A549 (cell line): ENCODE measurements at regions not wholly inside any gene's neighbourhood (a gene's known extent, or its start where the extent isn't known, plus 50 kb on each side); places are given as distances from the start of the nearest gene placed in this dataset.
"Not testable (repeated sequence)": the region's sequence is repeated elsewhere in the genome, so short reads cannot be mapped to it uniquely, and the experiment has no call there.

Experiments used
- ATAC-seq, 2 experiments: fragments of 200-7000 bp in 1 of 2; fragments of >200 bp in 1 of 2; cut with Nextera tagmentation in 1 of 2; cut with Tn5 transposase in 1 of 2; 3 replicates each; pipeline versions ENCODE4 v1.8.0 to v1.9.1; 2018 to 2020; ENCODE audit warnings: mild to moderate bottlenecking in 1 of 2, moderate library complexity in 1 of 2
- CTCF ChIA-PET: fragments of 300-600 bp; sonication (Branson Sonifier 250); formaldehyde crosslinking; extraction: SDS; loops from one replicate; lab custom pipeline; 2021; ENCODE audit warnings: antibody characterized with exemption, inconsistent platforms; lab: Yijun Ruan, JAX
- POLR2A ChIA-PET: fragments of 350-600 bp; formaldehyde crosslinking; extraction: SDS; loops from one replicate; lab custom pipeline; 2021; ENCODE audit warnings: antibody characterized with exemption, inconsistent platforms; lab: Yijun Ruan, JAX
- DNase-seq, 2 experiments: peaks; one replicate each; pipeline versions ENCODE4 v3.0.0 to v3.0.0-alpha.2; 2011 to 2016; ENCODE audit warnings: low read depth in 1 of 2, low spot score in 1 of 2
- FAIRE-seq: peaks from 2 replicates; lab custom pipeline; 2011; peaks lifted over from hg19 to GRCh38; lab: Jason Lieb, UNC
- H3K27ac ChIP-seq, 2 experiments: fragments of >200 bp; sonication (Bioruptor Twin); formaldehyde crosslinking; 3 replicates each; pipeline ENCODE4 v1.5.1; 2016 to 2017
- H3K4me1 ChIP-seq: fragments of >200 bp; sonication (Bioruptor Twin); formaldehyde crosslinking; 3 replicates; pipeline ENCODE4 v1.6.1; 2016
- H3K4me2 ChIP-seq: fragments of >200 bp; sonication (Bioruptor Twin); formaldehyde crosslinking; 3 replicates; pipeline ENCODE4 v1.6.1; 2016
- H3K4me3 ChIP-seq: fragments of >200 bp; sonication (Bioruptor Twin); formaldehyde crosslinking; 3 replicates; pipeline ENCODE4 v1.5.1; 2016
- H3K9me3 ChIP-seq: fragments of >200 bp; sonication (Bioruptor Twin); formaldehyde crosslinking; 3 replicates; pipeline ENCODE4 v1.6.1; 2016
- BCL3 ChIP-seq: fragments of >200 bp; sonication (Bioruptor Twin); formaldehyde crosslinking; IDR thresholded peaks from 3 replicates; pipeline ENCODE4 v1.6.1; 2016
- BHLHE40 ChIP-seq: IDR thresholded peaks from 2 replicates; pipeline ENCODE4 v1.6.1; 2012; ENCODE audit warnings: low read depth, low read length, inconsistent platforms
- CBX2 ChIP-seq: fragments of 200-600 bp; sonication (generic); IDR thresholded peaks from 2 replicates; pipeline ENCODE4 v1.6.1; 2016; ENCODE audit warnings: low read depth, mild to moderate bottlenecking, borderline replicate concordance
- CEBPB ChIP-seq, 2 experiments: fragments of >200 bp in 1 of 2; sonication (Bioruptor Twin) in 1 of 2; formaldehyde crosslinking in 1 of 2; IDR thresholded peaks; 2 replicates each; pipeline ENCODE4 v1.6.1; 2012 to 2016
- CHD2 ChIP-seq: fragments of 150-350 bp; IDR thresholded peaks from 2 replicates; pipeline ENCODE4 v1.6.1; 2014; ENCODE audit warnings: low read length; ENCODE audit not compliant: partially characterized antibody
- EHF ChIP-seq: fragments of 250-450 bp; sonication (Bioruptor Pico); IDR thresholded peaks from 2 replicates; pipeline ENCODE4 v1.5.0; 2020; ENCODE audit warnings: mild to moderate bottlenecking
- EHMT2 ChIP-seq: fragments of 200-600 bp; sonication (generic); IDR thresholded peaks from 2 replicates; pipeline ENCODE4 v1.6.1; 2016; ENCODE audit warnings: antibody characterized with exemption, low read depth, mild to moderate bottlenecking, moderate library complexity
- ELK1 ChIP-seq: fragments of 150-350 bp; IDR thresholded peaks from 2 replicates; pipeline ENCODE4 v1.6.1; 2014; ENCODE audit warnings: low read depth, mild to moderate bottlenecking, low read length
- ESRRA ChIP-seq: fragments of 150-350 bp; IDR thresholded peaks from 2 replicates; pipeline ENCODE4 v1.6.1; 2014; ENCODE audit warnings: mild to moderate bottlenecking, low read length, borderline replicate concordance
- FOSL2 ChIP-seq, 2 experiments: fragments of 450-650 bp in 1 of 2; fragments of >200 bp in 1 of 2; sonication (Bioruptor Twin) in 1 of 2; formaldehyde crosslinking; IDR thresholded peaks; 2 replicates each; pipeline versions ENCODE4 v1.5.0 to v1.6.1; 2016 to 2020; ENCODE audit warnings: mild to moderate bottlenecking in 1 of 2, moderate library complexity in 1 of 2
- GATA3 ChIP-seq: IDR thresholded peaks from 2 replicates; pipeline ENCODE4 v1.6.1; 2012; ENCODE audit warnings: borderline replicate concordance
- HDAC2 ChIP-seq: fragments of 200-600 bp; sonication (generic); IDR thresholded peaks from 2 replicates; pipeline ENCODE4 v1.6.1; 2016
- HOXB13 ChIP-seq: fragments of 250-450 bp; sonication (Bioruptor Pico); IDR thresholded peaks from 2 replicates; pipeline ENCODE4 v1.5.0; 2020; ENCODE audit warnings: low read depth, mild to moderate bottlenecking, moderate library complexity
- HOXB5 ChIP-seq: fragments of 250-450 bp; sonication (Bioruptor Pico); IDR thresholded peaks from 2 replicates; pipeline ENCODE4 v1.5.0; 2020; ENCODE audit warnings: mild to moderate bottlenecking, moderate library complexity
- JUN ChIP-seq, 2 experiments: fragments of >200 bp; sonication (Bioruptor Twin); formaldehyde crosslinking; IDR thresholded peaks; 2 replicates in 1 of 2; 3 replicates in 1 of 2; pipeline ENCODE4 v1.6.1; 2016 to 2017
- JUNB ChIP-seq: fragments of >200 bp; sonication (Bioruptor Twin); formaldehyde crosslinking; IDR thresholded peaks from 2 replicates; pipeline ENCODE4 v1.6.1; 2016
- MAX ChIP-seq: IDR thresholded peaks from 2 replicates; pipeline ENCODE4 v1.6.1; 2012
- MAZ ChIP-seq: fragments of 150-350 bp; IDR thresholded peaks from 2 replicates; pipeline ENCODE4 v1.6.1; 2014; ENCODE audit warnings: antibody characterized with exemption, low read depth, low read length, borderline replicate concordance
- MYC ChIP-seq: IDR thresholded peaks from 2 replicates; pipeline ENCODE4 v1.6.1; 2012; ENCODE audit warnings: mild to moderate bottlenecking, inconsistent platforms, low read length, improper control_type of control experiment, borderline replicate concordance
- NPAS2 ChIP-seq: fragments of 250-450 bp; sonication (Bioruptor Pico); IDR thresholded peaks from 2 replicates; pipeline ENCODE4 v1.8.0; 2022; ENCODE audit warnings: mild to moderate bottlenecking, moderate library complexity, borderline replicate concordance
- POLR2A ChIP-seq: IDR thresholded peaks from 2 replicates; pipeline ENCODE4 v1.6.1; 2012; ENCODE audit warnings: mild to moderate bottlenecking, low read length
- POLR2AphosphoS2 ChIP-seq: conservative IDR thresholded peaks from 2 replicates; pipeline ENCODE4 v1.6.1; 2012; ENCODE audit warnings: low read length, improper control_type of control experiment, inconsistent platforms
- RAD21 ChIP-seq, 2 experiments: fragments of >200 bp in 1 of 2; sonication (Bioruptor Twin) in 1 of 2; formaldehyde crosslinking in 1 of 2; IDR thresholded peaks in 1 of 2; conservative IDR thresholded peaks in 1 of 2; 2 replicates in 1 of 2; 3 replicates in 1 of 2; pipeline ENCODE4 v1.6.1; 2012 to 2018; ENCODE audit warnings: inconsistent platforms in 1 of 2
- REST ChIP-seq: fragments of 200-600 bp; sonication (generic); IDR thresholded peaks from 2 replicates; pipeline ENCODE4 v1.6.1; 2016; ENCODE audit warnings: antibody characterized with exemption, mild to moderate bottlenecking, moderate library complexity
- RNF2 ChIP-seq: fragments of 200-600 bp; sonication (generic); IDR thresholded peaks from 2 replicates; pipeline ENCODE4 v1.6.1; 2016; ENCODE audit warnings: low read depth, mild to moderate bottlenecking, antibody characterized with exemption, moderate library complexity, borderline replicate concordance
- SREBF2 ChIP-seq: fragments of 450-650 bp; IDR thresholded peaks from 2 replicates; pipeline ENCODE4 v1.6.1; 2014; ENCODE audit warnings: mild to moderate bottlenecking, moderate library complexity
- ZFP36 ChIP-seq: fragments of 450-650 bp; IDR thresholded peaks from 2 replicates; pipeline ENCODE4 v1.6.1; 2014; ENCODE audit warnings: borderline replicate concordance; ENCODE audit not compliant: partially characterized antibody
- WGBS: methylation state at CpG from one replicate; pipeline ENCODE4 v1.1.6; 2017; ENCODE audit errors: missing lambda C conversion rate; 5-methylcytosine and 5-hydroxymethylcytosine counted together

GRCh38 chr6:76506808-76507207, 434.3 kb upstream of the IMPG1 start:
- no peaks in the 10 kb centered on the region for H3K9me3 ChIP-seq
- FAIRE-seq (no peak), ATAC-seq (no peak), DNase-seq (no peak)
- H3K4me3 ChIP-seq, result no peak overlapping the region
- WGBS, result 6% methylated on average over 1 of the region's 1 CpG
- ChIA-PET POLR2A (no interaction called here), CTCF (no interaction called here)
- H3K4me1 ChIP-seq, result no peaks in the 10 kb centered on the region
- no peak overlapping the region for H3K27ac ChIP-seq
- TF ChIP-seq FOSL2 (IDR thresholded peaks at IDR 0.05), result no peak
- no peak for TF ChIP-seq FOSL2 (CRISPR knock-in tag; IDR thresholded peaks at IDR 0.05)
- TF ChIP-seq MAX, result no peak
- no peak for TF ChIP-seq HOXB5
- TF ChIP-seq MYC, result no peak
- no peak for TF ChIP-seq GATA3
- no peak for TF ChIP-seq POLR2AphosphoS2
- no peak for TF ChIP-seq BHLHE40
- no peak for TF ChIP-seq ELK1
- TF ChIP-seq SREBF2, result no peak
- no peak overlapping the region for H3K4me2 ChIP-seq

- H3K4me1 ChIP-seq, result no peaks in the 10 kb centered on the region
- WGBS, result 22% methylated on average over 2 of the region's 2 CpGs
- CTCF ChIA-PET, result no interaction called here
- POLR2A ChIA-PET, result no interaction called here
- TF ChIP-seq HOXB13 (CRISPR knock-in tag) (no peak), JUN (IDR thresholded peaks at IDR 0.05) (no peak), POLR2A (no peak), RAD21 (conservative IDR thresholded peaks at IDR 0.05 in 1 of 2, IDR thresholded peaks at IDR 0.05 in 1 of 2) (no peak)
- ATAC-seq (no peak), FAIRE-seq (no peak), DNase-seq (no peak)
- H3K4me2 ChIP-seq, result no peak overlapping the region
- no peak overlapping the region for H3K4me3 ChIP-seq
- H3K27ac ChIP-seq, result no peak overlapping the region
- H3K9me3 ChIP-seq, result no peaks in the 10 kb centered on the region
Measured at GRCh38 chr6:76495909-76496308, 423.4 kb upstream of the IMPG1 start.

GRCh38 chr6:76491376-76491775, 418.9 kb upstream of the IMPG1 start:
- H3K4me2 ChIP-seq, POLR2A ChIA-PET, H3K9me3 ChIP-seq, H3K4me3 ChIP-seq, DNase-seq, CTCF ChIA-PET, H3K27ac ChIP-seq, FAIRE-seq, H3K4me1 ChIP-seq, ATAC-seq: not testable (repeated sequence)
- 48% methylated on average over 3 of the region's 3 CpGs for WGBS

- POLR2A ChIA-PET, result no interaction called here
- DNase-seq, result no peak
- H3K4me2 ChIP-seq, result no peak overlapping the region
- no peaks in the 10 kb centered on the region for H3K4me1 ChIP-seq
- H3K27ac ChIP-seq, result no peak overlapping the region
- no peak overlapping the region for H3K4me3 ChIP-seq
- ATAC-seq, result no peak
- no peaks in the 10 kb centered on the region for H3K9me3 ChIP-seq
- CTCF ChIA-PET, result no interaction called here
- no peak for FAIRE-seq
- TF ChIP-seq JUNB (no peak), BHLHE40 (no peak), ESRRA (no peak), BCL3 (no peak), EHMT2 (no peak), ZFP36 (no peak), EHF (CRISPR knock-in tag) (no peak), REST (no peak), NPAS2 (CRISPR knock-in tag) (no peak), HDAC2 (no peak), CBX2 (no peak), CHD2 (no peak), CEBPB (IDR thresholded peaks at IDR 0.05) (no peak), MAZ (no peak), RNF2 (no peak)
Measured at GRCh38 chr6:76490456-76490855, 418.0 kb upstream of the IMPG1 start.
